AG04449 (cell line): ENCODE measurements at regions not wholly inside any gene's neighbourhood (a gene's known extent, or its start where the extent isn't known, plus 50 kb on each side); places are given as distances from the start of the nearest gene placed in this dataset.
A peak's percentile ranks its signal among the peaks of the same experiment; 100 is the strongest.

Experiments used
- CTCF ChIA-PET: fragments of 350-600 bp; formaldehyde crosslinking; extraction: SDS; loops from one replicate; lab custom pipeline; 2021; ENCODE audit warnings: antibody characterized with exemption; lab: Yijun Ruan, JAX
- POLR2A ChIA-PET: fragments of 400-600, 350-600 bp; formaldehyde crosslinking; extraction: SDS; loops from one replicate; lab custom pipeline; 2020; ENCODE audit warnings: antibody characterized with exemption, inconsistent platforms; lab: Yijun Ruan, JAX
- DNase-seq: peaks from one replicate; pipeline ENCODE4 v3.0.0-alpha.2; 2010; ENCODE audit warnings: low read depth, low spot score
- H3K4me3 ChIP-seq: 2 replicates; pipeline ENCODE4 v1.5.1; 2011; ENCODE audit warnings: low read depth, mild to moderate bottlenecking, control low read depth, low read length
- TF ChIP-seq, protein P1 (sequence below): IDR thresholded peaks from one replicate; pipeline ENCODE4 v1.5.1; 2011; ENCODE audit warnings: mild to moderate bottlenecking, moderate library complexity, low read length, control low read depth, inconsistent platforms; ENCODE audit not compliant: insufficient read depth; ENCODE audit errors: missing control alignments

GRCh38 chr4:41429280-41429669, 108.7 kb upstream of the LIMCH1 start:
- H3K4me3 ChIP-seq = no peak overlapping the region
- CTCF ChIA-PET = no interaction called here
- DNase-seq = no peak
- POLR2A ChIA-PET = no interaction called here
- TF ChIP-seq, protein P1, sequence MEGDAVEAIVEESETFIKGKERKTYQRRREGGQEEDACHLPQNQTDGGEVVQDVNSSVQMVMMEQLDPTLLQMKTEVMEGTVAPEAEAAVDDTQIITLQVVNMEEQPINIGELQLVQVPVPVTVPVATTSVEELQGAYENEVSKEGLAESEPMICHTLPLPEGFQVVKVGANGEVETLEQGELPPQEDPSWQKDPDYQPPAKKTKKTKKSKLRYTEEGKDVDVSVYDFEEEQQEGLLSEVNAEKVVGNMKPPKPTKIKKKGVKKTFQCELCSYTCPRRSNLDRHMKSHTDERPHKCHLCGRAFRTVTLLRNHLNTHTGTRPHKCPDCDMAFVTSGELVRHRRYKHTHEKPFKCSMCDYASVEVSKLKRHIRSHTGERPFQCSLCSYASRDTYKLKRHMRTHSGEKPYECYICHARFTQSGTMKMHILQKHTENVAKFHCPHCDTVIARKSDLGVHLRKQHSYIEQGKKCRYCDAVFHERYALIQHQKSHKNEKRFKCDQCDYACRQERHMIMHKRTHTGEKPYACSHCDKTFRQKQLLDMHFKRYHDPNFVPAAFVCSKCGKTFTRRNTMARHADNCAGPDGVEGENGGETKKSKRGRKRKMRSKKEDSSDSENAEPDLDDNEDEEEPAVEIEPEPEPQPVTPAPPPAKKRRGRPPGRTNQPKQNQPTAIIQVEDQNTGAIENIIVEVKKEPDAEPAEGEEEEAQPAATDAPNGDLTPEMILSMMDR = no peak

GRCh38 chr4:41430792-41431191, 107.2 kb upstream of the LIMCH1 start:
- ChIA-PET CTCF (no interaction called here), POLR2A (no interaction called here)
- TF ChIP-seq, protein P1 = no peak
- DNase-seq = no peak
- no peak overlapping the region for H3K4me3 ChIP-seq

GRCh38 chr4:41431276-41431675, 106.7 kb upstream of the LIMCH1 start:
- H3K4me3 ChIP-seq = no peak overlapping the region
- CTCF ChIA-PET = no interaction called here
- no peak for DNase-seq
- TF ChIP-seq, protein P1 = no peak
- POLR2A ChIA-PET = no interaction called here

GRCh38 chr4:41432219-41432618, 105.7 kb upstream of the LIMCH1 start:
- ChIA-PET CTCF (no interaction called here), POLR2A (no interaction called here)
- TF ChIP-seq, protein P1 = no peak
- no peak overlapping the region for H3K4me3 ChIP-seq
- DNase-seq = no peak

DNA sequence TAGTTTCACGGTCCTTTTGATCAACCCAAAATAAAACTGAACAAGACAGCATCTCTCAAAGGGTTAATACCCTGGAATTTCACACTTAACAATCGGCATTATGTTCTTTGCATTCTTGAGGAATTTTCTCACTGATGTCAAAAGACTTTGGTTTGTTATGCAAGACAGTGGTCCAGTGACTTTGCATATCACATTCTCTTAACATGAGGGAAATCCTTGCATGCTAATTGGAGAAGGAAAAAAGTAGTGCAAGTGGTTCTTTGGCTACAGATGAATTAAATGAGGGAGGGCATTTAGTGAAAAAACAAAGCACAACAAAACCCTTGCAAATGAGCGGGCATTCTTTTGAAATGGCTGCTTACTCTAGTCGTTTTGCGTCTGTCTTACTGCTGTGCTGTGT, 105.1 kb upstream of the LIMCH1 start:
- peak; percentile 9 for DNase-seq
- POLR2A ChIA-PET = no interaction called here

DNA sequence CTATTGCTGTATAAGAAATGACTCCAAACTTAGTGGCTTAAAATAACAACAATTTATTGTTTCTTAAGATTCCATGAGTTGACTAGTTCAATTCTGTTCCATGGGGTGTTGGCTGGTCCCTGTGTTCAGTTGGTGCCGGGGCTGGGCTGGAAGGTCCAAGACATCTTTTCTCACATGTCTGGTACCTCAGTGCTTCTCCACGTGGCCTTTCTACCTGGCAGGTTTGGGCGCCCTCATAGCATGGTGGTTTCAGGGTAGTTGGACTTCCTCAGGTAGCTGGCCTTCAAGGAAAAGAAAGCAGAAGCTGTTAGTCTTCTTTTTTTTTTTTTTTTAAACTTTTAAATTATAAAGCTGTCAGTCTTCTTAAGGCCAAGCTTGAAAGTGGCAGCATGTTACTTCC, 104.6 kb upstream of the LIMCH1 start:
- ChIA-PET POLR2A (no interaction called here), CTCF (no interaction called here)
- TF ChIP-seq, protein P1 = no peak
- DNase-seq = no peak
- H3K4me3 ChIP-seq = no peak overlapping the region

More for the DNA sequence above, 105.1 kb upstream of the LIMCH1 start:
- TF ChIP-seq, protein P1 = no peak
- H3K4me3 ChIP-seq = no peak overlapping the region
- CTCF ChIA-PET = no interaction called here
